Activated CD8-positive, alpha-beta memory T cell treated with anti-CD3 and anti-CD28 coated beads for 1 hour (primary cell): ENCODE measurements at regions not wholly inside any gene's neighbourhood (a gene's known extent, or its start where the extent isn't known, plus 50 kb on each side); places are given as distances from the start of the nearest gene placed in this dataset.
"Not testable (repeated sequence)": the region's sequence is repeated elsewhere in the genome, so short reads cannot be mapped to it uniquely, and the experiment has no call there.

Experiments
- DNase-seq, 2 donors: peaks; one replicate each; pipeline ENCODE4 v3.0.0-alpha.2; 2020; ENCODE audit warnings: low read depth in 1 of 2; ENCODE audit errors: extremely low read depth in 1 of 2

DNA sequence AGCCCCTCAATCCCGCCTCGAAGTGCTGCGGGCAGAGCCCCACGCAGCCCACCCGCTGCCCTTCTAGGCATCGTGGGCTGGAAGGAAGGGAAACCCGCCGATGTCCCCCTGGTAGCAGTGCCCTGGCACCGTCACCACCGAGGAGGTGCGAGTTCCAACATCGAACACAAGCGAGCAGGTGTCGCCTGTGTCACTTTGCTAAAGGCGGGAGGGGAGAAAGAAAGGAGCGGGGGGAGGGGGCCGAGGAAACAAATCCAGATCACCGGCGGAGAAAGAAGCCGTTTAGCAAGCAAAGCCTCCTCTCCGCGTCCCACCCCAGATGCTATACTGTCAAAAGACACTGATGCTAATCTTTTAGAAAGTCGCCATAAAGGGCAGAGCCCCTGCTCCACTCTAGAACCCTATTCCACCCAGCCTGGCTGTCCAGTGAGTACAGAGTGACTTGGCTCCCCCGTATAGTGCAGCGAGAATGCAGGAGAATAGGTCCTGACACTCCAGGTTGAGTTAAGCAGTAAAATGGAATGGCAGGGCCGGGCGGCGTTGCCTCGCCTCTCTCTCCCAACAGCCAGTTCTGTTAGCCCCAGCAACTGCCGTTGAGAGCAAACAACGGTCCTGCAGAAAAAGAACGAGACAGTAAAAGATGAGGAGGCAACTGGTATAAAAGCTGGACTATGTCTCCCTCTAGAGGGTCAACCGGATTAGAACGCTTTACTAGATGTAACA is 67.9 kb upstream of the USP15 start:
- no peak for DNase-seq

DNA sequence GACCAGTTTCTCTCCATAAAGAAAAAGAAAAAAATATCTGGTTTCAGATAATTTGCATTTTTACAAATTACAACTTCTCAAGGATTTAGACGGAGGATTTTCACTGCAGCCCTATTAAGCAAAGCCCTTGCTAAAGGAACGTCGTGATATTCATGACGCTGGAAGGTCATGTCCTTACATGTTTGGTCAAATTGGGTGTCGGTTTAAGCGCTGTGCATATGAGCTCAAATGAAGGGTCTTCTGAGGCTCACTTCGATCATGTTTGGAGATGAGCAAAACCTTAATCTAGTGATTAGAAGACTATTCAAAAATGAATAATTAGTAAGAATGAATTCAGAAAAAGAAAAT is 67.3 kb upstream of the USP15 start:
- no peak for DNase-seq

DNA sequence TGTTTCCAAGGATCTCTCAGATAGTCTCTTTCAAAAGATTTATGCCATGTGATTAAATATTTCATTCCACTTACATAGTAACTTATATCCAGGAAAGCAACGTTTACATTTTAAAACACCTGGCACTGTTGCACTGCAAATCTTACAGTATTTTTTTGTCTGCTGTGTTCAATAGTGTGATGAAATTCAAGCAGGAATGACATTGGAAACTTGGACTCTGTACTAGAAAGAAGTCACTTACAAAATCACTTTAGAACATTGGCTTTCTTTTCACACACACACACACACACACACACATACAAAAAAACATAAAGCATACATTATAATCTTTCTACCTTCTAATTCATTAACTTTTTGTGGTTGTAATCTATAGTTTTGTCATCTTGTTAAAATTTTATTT is 66.2 kb upstream of the USP15 start:
- DNase-seq: no peak

DNA sequence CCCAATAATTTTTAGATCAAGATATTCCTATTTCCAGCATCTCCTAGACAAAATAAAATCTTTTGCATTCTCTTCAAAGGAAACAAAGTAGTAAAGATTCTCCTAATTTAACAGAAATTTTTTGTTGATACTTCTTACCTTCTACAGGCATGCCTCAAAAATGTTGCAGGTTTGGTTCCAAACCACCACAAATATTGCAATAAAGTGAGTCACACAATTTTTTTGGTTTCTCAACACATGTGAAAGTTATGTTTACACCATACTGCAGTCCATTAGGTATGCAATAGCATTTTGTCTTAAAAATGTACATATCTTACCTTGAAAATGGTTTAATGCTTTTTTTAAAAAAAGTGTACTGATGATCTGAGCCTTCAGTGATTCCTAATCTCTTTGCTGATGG is 65.6 kb upstream of the USP15 start:
- DNase-seq: no peak

DNA sequence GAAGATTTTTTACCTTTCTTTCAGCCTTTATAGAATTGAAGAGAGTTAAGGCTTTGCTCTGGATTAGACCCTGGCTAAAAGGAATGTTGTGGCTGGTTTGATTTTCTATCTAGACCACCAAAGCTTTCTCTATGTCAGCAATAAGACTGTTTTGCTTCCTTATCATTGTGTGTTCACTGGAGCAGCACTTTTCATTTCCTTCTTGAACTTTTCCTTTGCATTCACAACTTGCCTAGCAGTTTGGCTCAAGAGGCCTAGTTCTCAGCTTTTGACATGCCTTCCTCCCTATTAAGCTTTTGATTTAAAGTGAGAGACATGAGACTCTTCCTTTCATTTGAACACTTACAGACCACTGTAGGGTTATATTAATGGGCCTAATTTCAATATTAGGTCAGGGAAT is 64.1 kb upstream of the USP15 start:
- DNase-seq: no peak

DNA sequence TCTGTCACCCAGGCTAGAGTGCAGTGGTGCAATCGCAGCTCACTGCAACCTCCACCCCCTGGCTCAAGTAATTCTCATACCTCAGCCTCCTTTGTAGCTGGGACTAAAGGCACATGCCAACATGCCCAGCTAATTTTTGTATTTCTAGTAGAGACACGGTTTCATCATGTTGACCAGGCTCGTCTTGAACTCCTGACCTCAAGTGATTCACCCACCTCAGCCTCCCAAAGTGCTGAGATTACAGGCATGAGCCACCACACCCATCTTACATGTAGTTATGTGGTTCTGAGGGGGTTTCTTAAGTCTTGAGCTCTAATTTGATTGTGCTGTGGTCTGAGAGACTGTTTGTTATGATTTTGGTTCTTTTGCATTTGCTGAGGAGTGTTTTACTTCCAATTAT is 57.3 kb upstream of the USP15 start:
- DNase-seq: not testable (repeated sequence)

DNA sequence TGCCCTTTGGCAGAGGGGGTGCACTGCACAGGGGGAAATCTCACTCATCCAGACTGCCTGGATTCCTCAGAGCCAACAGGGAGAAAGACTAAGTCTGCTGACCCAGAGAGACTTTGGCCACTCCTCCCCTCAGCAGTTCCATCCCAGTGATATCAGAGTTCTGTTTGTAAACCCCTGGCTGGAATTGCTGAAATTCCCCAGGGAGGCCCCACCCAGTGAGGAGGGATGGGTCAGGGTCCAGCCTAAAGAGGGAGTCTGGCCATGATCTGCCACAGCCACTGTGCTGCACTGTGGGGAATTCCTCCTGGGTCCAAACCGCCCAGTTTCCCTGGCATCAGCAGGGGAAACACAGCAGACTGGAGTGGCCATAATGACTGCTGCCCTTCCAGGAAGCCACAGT is 54.9 kb upstream of the USP15 start:
- no peak for DNase-seq

DNA sequence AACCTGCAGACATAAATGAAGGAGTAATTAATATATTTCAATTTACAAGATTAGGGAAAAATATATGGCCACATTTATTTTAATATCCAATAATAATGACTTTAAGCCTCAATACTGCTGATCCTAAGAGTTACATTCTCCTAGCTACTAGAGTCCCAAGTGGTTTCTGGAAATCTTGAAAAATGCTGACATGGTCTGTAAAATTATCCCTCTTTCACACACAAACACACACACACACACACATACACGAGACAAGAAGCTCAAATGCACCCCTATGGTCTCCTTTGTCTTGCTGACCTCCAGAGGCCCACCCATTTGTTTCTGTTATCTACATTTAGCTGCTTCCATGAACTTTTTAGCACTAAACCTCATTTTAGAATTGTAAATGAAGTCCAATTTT is 53.0 kb upstream of the USP15 start:
- no peak for DNase-seq
